GM19238 (cell line): ENCODE measurements at regions not wholly inside any gene's neighbourhood (a gene's known extent, or its start where the extent isn't known, plus 50 kb on each side); places are given as distances from the start of the nearest gene placed in this dataset.
"Not testable (repeated sequence)": the region's sequence is repeated elsewhere in the genome, so short reads cannot be mapped to it uniquely, and the experiment has no call there.

Experiments used
- DNase-seq: peaks from one replicate; pipeline ENCODE4 v3.0.0; 2011; ENCODE audit warnings: low spot score; ENCODE audit not compliant: insufficient read length

- no peak for DNase-seq
These were observed 536.9 kb downstream of the RAPGEF2 start for GRCh38 chr4:159639671-159640323.

GRCh38 chr4:159649237-159649636 lies 546.4 kb downstream of the RAPGEF2 start:
- no peak for DNase-seq

- no peak for DNase-seq
These were observed 550.0 kb downstream of the RAPGEF2 start for GRCh38 chr4:159652871-159653270.

- no peak for DNase-seq
These were observed 552.7 kb downstream of the RAPGEF2 start for GRCh38 chr4:159655547-159655946.

GRCh38 chr4:159669094-159669493 lies 566.2 kb downstream of the RAPGEF2 start:
- DNase-seq = no peak

- DNase-seq = no peak
These were observed 570.3 kb downstream of the RAPGEF2 start for GRCh38 chr4:159673221-159673620.

- no peak for DNase-seq
These were observed 571.4 kb downstream of the RAPGEF2 start for GRCh38 chr4:159674241-159674640.

GRCh38 chr4:159677521-159677920 lies 574.6 kb downstream of the RAPGEF2 start:
- DNase-seq = no peak

- DNase-seq = no peak
These were observed 580.1 kb downstream of the RAPGEF2 start for GRCh38 chr4:159682996-159683395.

GRCh38 chr4:159684061-159684460 lies 581.2 kb downstream of the RAPGEF2 start:
- DNase-seq = no peak

- DNase-seq = no peak
These were observed 582.6 kb downstream of the RAPGEF2 start for GRCh38 chr4:159685340-159686092.

GRCh38 chr4:159689526-159689925 lies 586.6 kb downstream of the RAPGEF2 start:
- DNase-seq = no peak

GRCh38 chr4:159697322-159698283 lies 594.7 kb downstream of the RAPGEF2 start:
- DNase-seq = no peak

- DNase-seq = no peak
These were observed 595.5 kb downstream of the RAPGEF2 start for GRCh38 chr4:159698336-159698735.

- no peak for DNase-seq
These were observed 599.3 kb downstream of the RAPGEF2 start for GRCh38 chr4:159702200-159702599.

GRCh38 chr4:159705334-159705733 lies 602.5 kb downstream of the RAPGEF2 start:
- no peak for DNase-seq

GRCh38 chr4:159706704-159707103 lies 603.8 kb downstream of the RAPGEF2 start:
- DNase-seq = no peak

GRCh38 chr4:159715180-159715579 lies 612.3 kb downstream of the RAPGEF2 start:
- not testable (repeated sequence) for DNase-seq

GRCh38 chr4:159719531-159719930 lies 616.7 kb downstream of the RAPGEF2 start:
- DNase-seq = no peak

- DNase-seq = no peak
These were observed 619.2 kb downstream of the RAPGEF2 start for GRCh38 chr4:159722052-159722451.

GRCh38 chr4:159722918-159723317 lies 620.0 kb downstream of the RAPGEF2 start:
- DNase-seq = no peak
